ENCODE measurements at regions not wholly inside any gene's neighbourhood (a gene's known extent, or its start where the extent isn't known, plus 50 kb on each side); places are given as distances from the start of the nearest gene placed in this dataset.

GRCh38 chr17:73783945-73784603, 139.8 kb upstream of the SDK2 start:
- TF ChIP-seq CTCF (IDR thresholded peaks at IDR 0.05; ENCODE audit: low read depth, low read length) (no peak), POLR2A (IDR thresholded peaks at IDR 0.05; ENCODE audit: extremely low read depth, insufficient read length) (no peak), MAX (IDR thresholded peaks at IDR 0.05; ENCODE audit: low read depth, low read length) (no peak)
